ENCODE measurements at regions not wholly inside any gene's neighbourhood (a gene's known extent, or its start where the extent isn't known, plus 50 kb on each side); places are given as distances from the start of the nearest gene placed in this dataset.

GRCh38 chr11:131037873-131038272, 121.6 kb upstream of the SNX19 start:
- Histone ChIP-seq H3K36me3 (replicated peaks; ENCODE audit: low read depth, low read length) (no peaks in the 10 kb centered on the region), H3K4me1 (ENCODE audit: low read length) (no peaks in the 10 kb centered on the region), H3K27ac (ENCODE audit: low read length) (no peak overlapping the region), H3K27me3 (ENCODE audit: low read depth, low read length) (peaks cover 35% of the 10 kb centered on the region), H3K9me3 (ENCODE audit: insufficient read depth, low read length) (no peaks in the 10 kb centered on the region), H3K4me2 (ENCODE audit: low read length) (no peak overlapping the region), H2AFZ (ENCODE audit: low read depth, low read length) (no peak overlapping the region), H3K9ac (ENCODE audit: low read length) (no peak overlapping the region), H3K4me3 (ENCODE audit: low read length) (no peak overlapping the region), H3K79me2 (ENCODE audit: low read length) (no peaks in the 10 kb centered on the region), H4K20me1 (ENCODE audit: insufficient read depth, low read length) (no peaks in the 10 kb centered on the region)
- TF ChIP-seq EZH2phosphoT487 (IDR thresholded peaks at IDR 0.05; ENCODE audit: low read depth) (no peak), CTCF (IDR thresholded peaks at IDR 0.05; ENCODE audit: low read depth, low read length) (no peak)

GRCh38 chr11:131038597-131038996, 122.3 kb upstream of the SNX19 start:
- Histone ChIP-seq H3K79me2 (ENCODE audit: low read length) (no peaks in the 10 kb centered on the region), H3K9me3 (ENCODE audit: insufficient read depth, low read length) (no peaks in the 10 kb centered on the region), H3K4me3 (ENCODE audit: low read length) (no peak overlapping the region), H2AFZ (ENCODE audit: low read depth, low read length) (no peak overlapping the region), H3K27ac (ENCODE audit: low read length) (no peak overlapping the region), H3K4me2 (ENCODE audit: low read length) (no peak overlapping the region), H3K9ac (ENCODE audit: low read length) (no peak overlapping the region), H3K36me3 (replicated peaks; ENCODE audit: low read depth, low read length) (no peaks in the 10 kb centered on the region), H3K27me3 (ENCODE audit: low read depth, low read length) (peaks cover 34% of the 10 kb centered on the region), H4K20me1 (ENCODE audit: insufficient read depth, low read length) (no peaks in the 10 kb centered on the region), H3K4me1 (ENCODE audit: low read length) (no peaks in the 10 kb centered on the region)
- TF ChIP-seq CTCF (IDR thresholded peaks at IDR 0.05; ENCODE audit: low read depth, low read length), result peak; percentile 47
- no peak for TF ChIP-seq EZH2phosphoT487 (IDR thresholded peaks at IDR 0.05; ENCODE audit: low read depth)

DNA sequence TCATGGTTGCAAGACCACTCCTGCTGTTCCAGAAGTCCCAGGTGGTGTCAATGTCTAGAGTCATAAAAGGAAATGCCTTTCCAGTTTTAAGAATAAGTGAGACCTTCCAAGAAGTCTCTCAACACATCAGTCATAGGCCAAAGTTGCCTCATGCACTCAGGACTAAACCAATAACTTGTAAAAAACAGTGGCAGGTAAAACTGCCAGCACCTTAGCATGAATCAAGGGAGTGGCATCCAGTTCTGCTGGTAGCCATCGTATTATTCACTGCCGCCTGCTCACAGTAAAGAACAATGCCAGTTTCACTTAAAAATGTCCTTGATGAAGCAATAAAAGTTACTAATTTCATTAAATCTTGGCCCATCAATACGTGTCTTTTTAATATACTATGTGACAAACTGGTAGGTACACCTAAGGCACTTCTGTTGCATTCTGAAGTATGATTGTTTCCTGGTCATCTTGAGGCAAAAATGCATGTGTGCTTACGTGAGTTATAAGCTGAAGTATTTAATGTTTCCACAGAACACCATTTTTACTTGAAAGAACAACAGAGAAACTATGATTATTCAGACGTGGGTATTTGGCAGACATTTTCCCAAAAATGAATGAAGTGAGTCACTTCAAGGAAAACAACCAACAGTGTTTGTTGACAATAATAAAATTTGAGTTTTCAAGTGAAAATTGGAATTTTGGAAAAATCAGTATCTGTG, 125.2 kb upstream of the SNX19 start:
- no peaks in the 10 kb centered on the region for H3K9me3 ChIP-seq (ENCODE audit: insufficient read depth, low read length)
- H3K9ac ChIP-seq (ENCODE audit: low read length), result no peak overlapping the region
- H3K4me3 ChIP-seq (ENCODE audit: low read length), result no peak overlapping the region
- no peak overlapping the region for H3K4me2 ChIP-seq (ENCODE audit: low read length)
- no peaks in the 10 kb centered on the region for H4K20me1 ChIP-seq (ENCODE audit: insufficient read depth, low read length)
- TF ChIP-seq EZH2phosphoT487 (IDR thresholded peaks at IDR 0.05; ENCODE audit: low read depth), result no peak
- no peak for TF ChIP-seq CTCF (IDR thresholded peaks at IDR 0.05; ENCODE audit: low read depth, low read length)
- H3K27me3 ChIP-seq (ENCODE audit: low read depth, low read length), result peaks cover 25% of the 10 kb centered on the region
- H3K36me3 ChIP-seq (replicated peaks; ENCODE audit: low read depth, low read length), result no peaks in the 10 kb centered on the region
- no peaks in the 10 kb centered on the region for H3K79me2 ChIP-seq (ENCODE audit: low read length)
- H3K27ac ChIP-seq (ENCODE audit: low read length), result no peak overlapping the region
- no peaks in the 10 kb centered on the region for H3K4me1 ChIP-seq (ENCODE audit: low read length)
- no peak overlapping the region for H2AFZ ChIP-seq (ENCODE audit: low read depth, low read length)

- H3K27ac ChIP-seq (ENCODE audit: low read length), result no peak overlapping the region
- no peaks in the 10 kb centered on the region for H3K9me3 ChIP-seq (ENCODE audit: insufficient read depth, low read length)
- no peak overlapping the region for H3K4me3 ChIP-seq (ENCODE audit: low read length)
- TF ChIP-seq EZH2phosphoT487 (IDR thresholded peaks at IDR 0.05; ENCODE audit: low read depth) (no peak), CTCF (IDR thresholded peaks at IDR 0.05; ENCODE audit: low read depth, low read length) (no peak)
- H3K9ac ChIP-seq (ENCODE audit: low read length), result no peak overlapping the region
- H3K4me1 ChIP-seq (ENCODE audit: low read length), result no peaks in the 10 kb centered on the region
- H2AFZ ChIP-seq (ENCODE audit: low read depth, low read length), result no peak overlapping the region
- no peaks in the 10 kb centered on the region for H3K36me3 ChIP-seq (replicated peaks; ENCODE audit: low read depth, low read length)
- peaks cover 25% of the 10 kb centered on the region for H3K27me3 ChIP-seq (ENCODE audit: low read depth, low read length)
- no peaks in the 10 kb centered on the region for H3K79me2 ChIP-seq (ENCODE audit: low read length)
- H4K20me1 ChIP-seq (ENCODE audit: insufficient read depth, low read length), result no peaks in the 10 kb centered on the region
- no peak overlapping the region for H3K4me2 ChIP-seq (ENCODE audit: low read length)
Measured at GRCh38 chr11:131042041-131042390, 125.7 kb upstream of the SNX19 start.

All from OCI-LY3 (cell line).